ENCODE measurements at regions not wholly inside any gene's neighbourhood (a gene's known extent, or its start where the extent isn't known, plus 50 kb on each side); places are given as distances from the start of the nearest gene placed in this dataset.

GRCh38 chr4:126526335-126526734 is 1106.4 kb upstream of the INTU start:
- no peak overlapping the region for H3K4me3 ChIP-seq (ENCODE audit: low read depth, low read length)
- DNase-seq (ENCODE audit: low read depth) = no peak
- TF ChIP-seq CTCF (IDR thresholded peaks at IDR 0.05; ENCODE audit: insufficient read depth, low read depth, low read length, missing control alignments) = no peak

- no peak for DNase-seq (ENCODE audit: low read depth)
- TF ChIP-seq CTCF (IDR thresholded peaks at IDR 0.05; ENCODE audit: insufficient read depth, low read depth, low read length, missing control alignments) = no peak
- H3K4me3 ChIP-seq (ENCODE audit: low read depth, low read length) = no peak overlapping the region
Measured at GRCh38 chr4:126529997-126530396, 1102.8 kb upstream of the INTU start.

- no peak for DNase-seq (ENCODE audit: low read depth)
- no peak for TF ChIP-seq CTCF (IDR thresholded peaks at IDR 0.05; ENCODE audit: insufficient read depth, low read depth, low read length, missing control alignments)
- no peak overlapping the region for H3K4me3 ChIP-seq (ENCODE audit: low read depth, low read length)
Measured at GRCh38 chr4:126530996-126531585, 1101.7 kb upstream of the INTU start.

GRCh38 chr4:126532527-126532926 is 1100.2 kb upstream of the INTU start:
- no peak for TF ChIP-seq CTCF (IDR thresholded peaks at IDR 0.05; ENCODE audit: insufficient read depth, low read depth, low read length, missing control alignments)
- DNase-seq (ENCODE audit: low read depth) = no peak
- H3K4me3 ChIP-seq (ENCODE audit: low read depth, low read length) = no peak overlapping the region

GRCh38 chr4:126533146-126533805 is 1099.5 kb upstream of the INTU start:
- H3K4me3 ChIP-seq (ENCODE audit: low read depth, low read length) = no peak overlapping the region
- no peak for TF ChIP-seq CTCF (IDR thresholded peaks at IDR 0.05; ENCODE audit: insufficient read depth, low read depth, low read length, missing control alignments)
- no peak for DNase-seq (ENCODE audit: low read depth)

- DNase-seq (ENCODE audit: low read depth) = no peak
- TF ChIP-seq CTCF (IDR thresholded peaks at IDR 0.05; ENCODE audit: insufficient read depth, low read depth, low read length, missing control alignments) = no peak
- no peak overlapping the region for H3K4me3 ChIP-seq (ENCODE audit: low read depth, low read length)
Measured at GRCh38 chr4:126539771-126540170, 1093.0 kb upstream of the INTU start.

GRCh38 chr4:126541820-126542219 is 1090.9 kb upstream of the INTU start:
- no peak overlapping the region for H3K4me3 ChIP-seq (ENCODE audit: low read depth, low read length)
- DNase-seq (ENCODE audit: low read depth) = no peak
- TF ChIP-seq CTCF (IDR thresholded peaks at IDR 0.05; ENCODE audit: insufficient read depth, low read depth, low read length, missing control alignments) = no peak

All from GM12865 (cell line).